ENCODE measurements at regions not wholly inside any gene's neighbourhood (a gene's known extent, or its start where the extent isn't known, plus 50 kb on each side); places are given as distances from the start of the nearest gene placed in this dataset.
A peak's percentile ranks its signal among the peaks of the same experiment; 100 is the strongest.

DNA sequence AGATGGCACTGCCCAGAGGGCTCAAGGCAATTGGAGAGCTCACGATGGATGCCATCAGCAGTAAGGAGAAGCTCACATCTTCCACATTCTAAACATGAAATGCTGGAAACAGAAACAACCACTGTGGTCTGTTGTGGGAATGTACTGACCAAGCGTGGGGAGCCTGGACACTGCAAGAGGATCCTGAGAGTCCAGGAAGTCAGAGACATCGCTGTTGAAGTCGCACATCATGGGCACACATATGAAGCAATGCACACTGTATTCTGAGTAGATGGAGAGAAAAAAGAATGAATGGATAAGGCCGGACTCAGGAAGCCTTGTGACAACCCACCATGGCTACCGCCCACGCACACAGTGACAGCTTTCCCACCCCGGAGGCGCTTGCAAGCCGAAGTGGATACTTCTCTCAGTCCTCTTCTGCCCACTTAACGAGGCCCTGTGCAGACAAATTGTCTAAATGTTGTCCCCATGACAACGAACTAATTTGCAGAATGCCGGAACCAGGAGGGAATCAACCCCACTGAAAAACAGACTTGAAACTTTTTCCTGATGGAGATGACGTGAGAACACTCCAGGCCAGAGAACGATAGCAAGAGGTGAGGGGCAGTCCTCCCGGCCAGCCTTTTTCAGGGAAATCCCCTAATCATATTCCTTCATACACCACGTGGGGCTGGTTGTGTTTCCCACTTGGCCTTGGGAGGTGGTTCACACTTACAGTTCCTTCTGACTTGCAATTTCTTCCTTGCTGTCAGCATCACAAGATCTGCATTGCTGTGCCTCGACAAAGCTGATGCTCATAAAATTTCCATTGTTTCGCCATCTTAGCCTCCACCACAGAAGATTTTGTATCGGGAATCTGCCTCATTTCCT lies 109.6 kb upstream of the SERP2 start:
- no peak for DNase-seq

DNA sequence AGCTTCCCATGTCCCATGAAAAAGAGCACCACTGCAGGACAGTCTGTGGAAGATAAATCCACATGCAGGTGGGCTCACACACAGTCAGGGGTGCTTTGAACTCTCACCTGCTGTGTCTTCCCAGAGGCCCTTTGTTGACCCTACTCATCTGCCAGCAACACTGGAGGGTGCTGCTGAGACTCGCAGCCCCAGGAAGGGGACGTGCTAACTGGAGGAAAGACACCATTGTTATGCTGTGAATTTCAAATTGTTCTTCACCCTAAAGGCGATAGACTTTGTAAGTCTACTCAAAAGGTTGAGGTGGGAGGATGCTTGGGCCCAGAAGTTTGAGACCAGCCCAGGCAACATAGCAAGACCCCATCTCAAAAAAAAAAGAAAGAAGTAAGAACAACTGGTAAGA lies 107.3 kb upstream of the SERP2 start:
- DNase-seq = no peak

DNA sequence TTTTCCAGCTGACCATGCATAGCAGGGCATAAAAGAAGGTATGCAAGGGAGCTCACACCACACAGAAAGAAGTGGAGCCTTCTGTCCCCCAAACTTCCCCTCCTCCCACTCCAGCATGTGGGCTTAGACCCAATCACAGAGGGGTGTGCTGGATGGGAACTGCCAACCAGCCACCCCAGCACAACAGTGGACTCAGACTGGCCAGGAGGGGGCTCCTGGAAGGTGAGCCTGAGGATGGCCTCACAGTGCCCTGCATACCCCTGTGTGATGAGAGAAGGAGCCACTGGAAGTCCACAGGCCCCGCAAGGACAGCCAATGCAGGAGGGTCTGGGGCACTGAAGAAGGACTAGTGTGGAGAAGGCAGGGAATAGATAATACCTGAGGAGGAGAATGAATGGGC lies 106.9 kb upstream of the SERP2 start:
- DNase-seq = no peak

DNA sequence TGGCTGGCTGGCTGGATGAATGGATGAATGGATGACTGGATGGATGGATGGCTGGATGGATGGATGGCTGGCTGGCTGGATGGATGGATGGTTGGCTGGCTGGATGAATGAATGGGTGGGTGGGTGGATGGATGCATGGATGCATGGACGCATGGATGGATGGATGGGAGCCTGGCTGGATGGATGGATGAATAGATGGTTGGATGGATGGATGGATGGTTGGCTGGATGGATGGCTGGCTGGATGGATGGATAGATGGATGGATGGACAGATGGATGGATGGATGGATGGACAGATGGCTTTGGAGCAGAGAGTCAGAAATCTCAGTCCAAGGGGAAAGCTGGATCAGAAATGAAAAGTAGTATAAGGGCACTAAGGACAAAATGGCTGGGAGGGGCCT lies 106.4 kb upstream of the SERP2 start:
- DNase-seq = no peak

DNA sequence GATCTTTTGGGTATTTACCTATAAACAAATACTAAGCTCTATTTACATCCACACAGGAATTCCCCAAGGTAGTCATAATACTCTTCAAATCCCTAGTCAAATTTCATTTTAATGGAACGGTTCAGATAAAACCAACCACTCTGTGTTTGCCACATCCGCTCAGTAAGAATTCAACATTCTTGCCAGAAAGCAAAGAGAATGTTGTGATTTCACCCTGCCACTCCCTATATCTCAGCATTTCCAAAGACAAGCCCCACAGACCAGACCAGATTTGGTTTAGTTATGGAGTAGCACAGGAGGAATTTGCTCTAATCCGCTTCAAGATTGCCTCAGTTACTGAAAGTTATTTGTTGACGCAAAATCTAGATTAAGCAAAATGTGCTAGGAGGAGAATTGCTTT lies 105.6 kb upstream of the SERP2 start:
- no peak for DNase-seq

DNA sequence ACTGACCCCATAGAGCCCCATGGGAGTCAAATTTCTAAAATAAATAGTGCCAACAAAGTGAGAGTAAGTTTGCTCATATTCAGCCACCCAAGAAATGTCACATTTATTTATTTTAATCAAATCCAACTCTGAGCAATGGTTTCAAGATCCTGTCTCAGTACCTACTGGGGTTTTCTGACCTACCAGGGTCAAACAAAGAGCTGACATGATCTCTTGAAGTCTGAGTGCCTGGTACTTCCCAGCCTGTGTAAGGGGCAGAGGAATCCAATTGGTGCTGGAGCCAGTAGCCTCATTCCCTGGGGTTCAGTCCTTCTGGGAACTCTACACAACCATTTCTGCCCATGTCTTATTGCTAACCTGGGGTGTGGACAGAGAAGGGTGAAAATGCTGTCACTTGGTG lies 104.6 kb upstream of the SERP2 start:
- no peak for DNase-seq

DNA sequence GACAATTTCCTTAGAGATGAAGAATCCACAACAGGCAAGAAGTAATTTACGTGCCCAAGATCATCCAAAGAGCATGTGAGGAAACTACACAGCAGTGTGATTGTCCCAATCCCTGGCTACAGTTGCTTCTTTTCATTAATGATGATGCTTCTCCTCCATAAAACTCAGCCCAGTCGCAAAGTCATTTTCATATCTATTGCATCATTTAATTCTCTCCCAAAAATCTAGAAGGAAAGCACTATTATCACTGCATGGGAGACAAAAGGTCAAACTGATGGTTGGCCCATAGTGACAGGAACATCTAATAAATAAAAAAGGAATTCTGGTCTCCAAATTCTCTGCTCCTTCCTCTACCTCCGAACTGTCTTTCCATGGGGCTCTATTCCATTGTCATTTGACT lies 103.5 kb upstream of the SERP2 start:
- DNase-seq = no peak

DNA sequence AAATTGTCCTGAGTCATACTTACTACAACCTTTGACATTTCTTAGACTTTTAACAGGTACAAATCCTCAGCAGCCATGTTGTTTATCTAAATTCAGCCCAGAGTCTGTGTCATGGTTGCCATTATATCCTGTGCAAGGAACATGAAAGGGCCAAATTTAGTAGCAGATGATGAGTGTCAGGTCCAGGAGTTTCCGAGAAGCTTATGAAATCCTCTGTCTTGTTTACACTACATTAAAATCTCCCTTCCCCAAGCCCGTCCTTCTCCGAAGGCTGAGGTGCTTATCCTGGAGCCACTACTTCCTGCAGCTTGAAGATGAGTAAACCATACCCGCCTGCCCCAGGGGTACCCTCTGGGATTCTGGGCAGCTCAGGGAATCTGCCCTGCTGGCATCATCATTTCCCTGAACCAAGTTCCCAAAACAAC lies 102.6 kb upstream of the SERP2 start:
- DNase-seq = no peak

DNA sequence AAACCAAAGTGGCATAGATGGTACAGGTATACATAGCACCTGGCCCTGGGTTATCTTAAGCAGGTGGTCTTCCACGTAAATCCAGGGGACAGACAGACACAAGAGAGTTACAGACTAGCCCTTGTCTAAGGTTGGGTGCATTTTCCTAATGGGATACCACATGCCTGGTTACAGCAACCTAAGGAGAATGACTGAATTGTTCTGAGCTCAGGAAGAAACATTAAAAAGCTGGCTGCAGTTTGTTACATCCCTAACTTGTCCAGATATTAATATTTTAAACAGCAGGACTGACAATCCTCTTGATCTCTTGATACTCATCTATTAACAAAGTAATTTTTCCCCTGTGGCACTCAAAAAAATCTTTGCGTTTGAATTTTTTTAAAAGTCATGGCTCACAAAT lies 102.2 kb upstream of the SERP2 start:
- no peak for DNase-seq

DNA sequence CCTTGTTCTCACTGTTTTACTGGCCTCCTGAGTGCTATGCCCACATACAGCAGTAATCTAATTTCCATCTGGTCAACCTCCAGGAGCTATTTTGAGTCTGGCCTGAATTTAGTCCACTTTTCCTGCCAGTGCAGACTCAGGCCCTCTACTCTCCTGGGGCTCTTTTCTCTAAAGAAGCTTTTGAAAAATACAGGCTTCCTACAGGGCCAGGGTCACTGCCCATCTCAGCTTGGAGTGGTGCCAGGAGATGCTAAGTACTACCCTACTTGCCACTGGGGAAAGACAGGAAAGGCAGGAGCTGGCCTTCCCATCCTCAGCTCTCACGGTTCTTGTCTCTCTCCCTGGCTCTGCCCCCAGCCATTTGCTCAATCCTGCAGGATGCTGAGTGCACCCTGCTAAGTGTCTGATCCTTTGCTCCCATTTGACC lies 101.7 kb upstream of the SERP2 start:
- peak; percentile 36 for DNase-seq

DNA sequence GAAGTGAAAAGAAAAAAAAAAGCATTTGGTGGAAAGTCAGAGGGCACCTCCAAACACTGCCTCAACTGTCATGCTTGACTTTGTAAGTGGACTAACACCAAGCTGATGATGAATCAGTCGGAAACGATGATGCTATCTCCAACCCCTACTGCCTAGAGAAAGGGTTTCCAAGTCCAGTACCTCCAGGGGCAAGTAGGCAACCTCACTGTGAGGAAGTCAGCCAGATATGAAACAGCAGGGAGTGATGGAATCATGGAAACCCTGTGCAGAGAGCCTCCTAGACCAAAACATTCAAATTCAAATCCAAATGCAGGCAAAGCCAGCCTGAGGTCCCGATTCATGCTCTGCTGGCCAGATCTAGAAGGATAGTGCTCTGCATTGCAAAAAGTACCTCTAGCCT lies 100.9 kb upstream of the SERP2 start:
- DNase-seq = no peak

DNA sequence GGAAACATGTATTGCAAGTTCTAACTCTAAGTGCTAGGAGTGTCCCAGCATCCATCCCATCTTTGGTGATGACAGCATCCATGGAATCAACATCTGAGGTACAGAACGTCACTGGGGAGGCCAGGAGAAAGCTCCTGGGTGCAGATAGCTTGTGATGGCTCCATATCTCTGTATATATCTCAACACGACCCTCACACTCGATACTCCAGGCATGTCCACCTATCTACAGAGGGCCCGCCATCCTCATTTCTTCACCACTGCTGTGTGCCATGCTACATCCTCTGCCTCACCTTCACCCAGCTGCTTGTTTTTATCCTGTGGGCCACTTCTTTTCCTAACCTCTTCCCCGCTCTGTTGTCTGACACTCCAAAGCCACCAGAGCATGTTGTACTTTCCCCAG lies 100.4 kb upstream of the SERP2 start:
- DNase-seq = no peak

DNA sequence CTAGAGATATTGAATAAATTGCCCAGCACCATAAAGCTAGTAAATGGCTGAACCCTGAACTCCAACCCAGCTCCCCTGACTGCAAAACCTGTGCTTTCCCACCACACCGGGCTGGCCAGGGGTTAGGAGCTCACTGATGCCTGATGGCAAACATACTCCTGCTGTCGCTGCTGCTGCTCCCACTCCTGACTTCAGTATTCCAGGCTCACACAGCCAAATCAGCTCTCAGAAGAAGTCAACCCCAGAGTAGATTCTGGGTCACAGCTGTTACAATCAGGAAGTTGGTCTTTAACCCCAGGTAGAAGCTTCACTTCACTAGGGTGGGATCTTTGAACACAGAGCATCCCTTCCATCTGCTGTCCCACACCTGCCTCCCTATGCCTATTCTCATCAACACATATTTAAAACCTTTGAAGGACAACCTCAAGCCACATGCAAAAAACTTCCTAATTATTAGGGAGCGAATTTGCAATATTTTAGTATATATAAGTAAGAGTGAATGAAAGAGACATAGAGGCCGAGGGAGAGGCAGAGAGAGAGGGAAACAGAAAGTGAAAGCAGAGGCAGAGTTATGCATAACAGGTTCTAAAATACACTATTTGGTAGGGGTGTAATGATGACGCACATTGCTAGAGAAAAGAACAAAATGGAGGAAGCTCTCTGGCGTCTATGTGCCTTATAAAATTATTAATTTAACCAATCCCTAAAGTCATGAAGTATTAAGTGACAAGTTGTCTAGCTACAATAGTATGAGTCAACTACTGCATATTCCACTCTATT lies 99.4 kb upstream of the SERP2 start:
- DNase-seq = no peak

DNA sequence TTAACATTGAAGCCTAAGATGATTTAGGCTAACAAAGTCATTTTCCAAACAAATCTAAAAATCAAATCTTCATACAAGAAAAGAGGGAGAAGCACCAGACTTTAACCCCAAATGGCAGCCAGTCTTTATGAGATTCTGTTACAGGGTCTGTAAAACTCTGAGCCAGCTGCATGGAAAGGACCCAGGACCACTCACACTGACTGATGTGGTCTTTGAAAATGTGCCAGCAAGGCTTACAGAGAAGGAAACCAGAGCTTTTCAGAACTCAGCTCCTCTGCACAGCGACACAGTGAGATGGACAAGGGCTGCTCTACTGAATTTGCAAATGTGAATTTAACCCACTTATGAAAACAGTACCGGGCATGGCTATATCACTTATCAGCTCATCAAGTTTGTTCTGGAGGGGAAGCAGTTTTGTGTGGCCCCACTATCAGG lies 98.8 kb upstream of the SERP2 start:
- DNase-seq = no peak

DNA sequence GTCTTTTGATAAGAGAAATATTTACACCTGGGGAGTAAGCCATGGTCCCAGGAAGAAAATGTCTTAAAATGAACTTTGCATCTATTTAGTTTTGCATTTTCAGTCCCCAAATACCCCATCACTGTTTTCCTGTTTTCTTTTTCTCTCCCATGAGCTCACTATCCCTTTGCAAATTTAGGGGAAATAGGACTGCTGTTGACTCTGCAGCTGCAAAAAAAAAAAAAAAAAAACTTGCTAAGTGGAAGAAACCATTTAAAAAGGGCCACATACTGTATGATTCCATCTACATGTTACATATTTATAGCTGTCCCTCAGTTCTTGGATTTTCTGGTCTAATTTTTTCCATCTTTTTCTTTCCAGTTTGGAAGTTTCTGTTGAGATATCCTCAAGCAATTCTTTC lies 98.2 kb upstream of the SERP2 start:
- DNase-seq = no peak

DNA sequence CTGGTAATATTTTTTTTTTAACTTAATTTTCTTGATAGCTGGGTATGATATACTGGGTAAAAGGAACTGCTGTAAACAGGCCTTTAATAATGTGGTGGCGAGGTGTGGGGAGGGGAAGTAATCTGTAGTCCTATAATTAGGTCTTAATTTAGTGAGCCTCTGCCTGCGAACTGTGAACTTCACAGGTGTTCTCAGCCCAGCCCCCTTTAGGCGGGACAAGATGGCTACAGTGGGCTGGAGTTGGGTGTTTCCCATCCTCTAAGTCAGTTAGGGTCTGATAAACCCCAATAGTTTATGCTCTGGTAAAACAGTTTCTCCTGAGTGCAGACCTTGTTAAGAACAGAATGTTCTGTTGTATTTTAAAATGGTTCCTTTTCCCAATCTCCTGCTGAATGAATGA lies 97.6 kb upstream of the SERP2 start:
- DNase-seq = no peak

DNA sequence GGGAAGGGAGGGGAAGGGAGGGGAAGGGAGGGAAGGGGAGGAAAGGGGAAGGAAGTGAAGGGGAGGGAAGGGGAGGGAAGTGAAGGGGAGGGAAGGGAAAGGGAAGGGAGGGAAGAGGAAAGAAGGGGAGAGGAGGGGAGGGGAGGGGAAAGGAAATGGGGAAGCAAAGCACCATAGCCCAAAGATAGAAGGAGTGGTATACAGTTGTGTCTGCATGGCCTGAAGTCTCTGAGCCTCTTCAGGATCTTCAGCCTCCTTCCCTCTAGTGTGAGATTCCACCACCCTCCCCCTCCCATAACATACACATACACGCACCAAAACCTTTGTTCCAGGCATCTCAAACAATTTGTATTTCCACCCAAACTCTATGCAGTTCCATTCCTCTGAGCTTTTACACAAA lies 96.2 kb upstream of the SERP2 start:
- DNase-seq = no peak

DNA sequence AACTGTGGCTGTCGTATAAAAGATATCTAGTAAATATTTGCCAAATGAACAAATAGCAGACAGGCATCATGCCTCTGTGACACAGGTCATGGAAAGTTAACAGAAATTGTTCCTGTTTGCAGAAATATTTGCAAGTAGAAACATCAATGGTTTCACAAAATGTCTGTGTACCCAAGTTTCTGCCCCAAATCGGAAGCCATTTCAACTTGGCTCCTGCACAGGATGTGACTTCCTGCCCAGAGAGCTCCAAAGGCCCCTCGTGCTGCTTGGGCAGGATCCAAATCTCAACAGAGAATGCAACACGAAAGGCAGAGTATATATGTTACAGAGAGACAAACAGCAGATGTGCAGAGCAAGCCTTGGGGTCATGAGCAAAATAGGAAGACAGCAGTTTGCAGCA lies 95.5 kb upstream of the SERP2 start:
- no peak for DNase-seq

DNA sequence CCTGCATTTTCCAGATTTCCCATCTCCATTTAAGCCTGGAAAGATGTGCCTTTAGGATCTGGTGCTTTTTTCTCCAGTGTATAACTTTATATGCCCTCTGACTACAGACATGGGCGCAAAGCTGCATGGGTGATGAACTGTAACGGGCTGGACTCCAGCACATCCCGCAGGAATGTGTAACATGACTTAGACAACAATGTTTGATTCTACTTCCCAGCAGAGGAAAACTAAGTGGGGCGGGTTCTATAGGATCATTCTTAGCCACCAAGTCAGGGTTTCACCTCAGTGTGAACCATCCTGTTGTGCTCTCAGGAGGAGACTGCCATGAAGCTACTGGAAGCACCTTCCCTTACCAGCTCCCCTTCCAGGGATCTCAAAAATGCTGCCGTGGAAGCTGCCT lies 93.2 kb upstream of the SERP2 start:
- no peak for DNase-seq

DNA sequence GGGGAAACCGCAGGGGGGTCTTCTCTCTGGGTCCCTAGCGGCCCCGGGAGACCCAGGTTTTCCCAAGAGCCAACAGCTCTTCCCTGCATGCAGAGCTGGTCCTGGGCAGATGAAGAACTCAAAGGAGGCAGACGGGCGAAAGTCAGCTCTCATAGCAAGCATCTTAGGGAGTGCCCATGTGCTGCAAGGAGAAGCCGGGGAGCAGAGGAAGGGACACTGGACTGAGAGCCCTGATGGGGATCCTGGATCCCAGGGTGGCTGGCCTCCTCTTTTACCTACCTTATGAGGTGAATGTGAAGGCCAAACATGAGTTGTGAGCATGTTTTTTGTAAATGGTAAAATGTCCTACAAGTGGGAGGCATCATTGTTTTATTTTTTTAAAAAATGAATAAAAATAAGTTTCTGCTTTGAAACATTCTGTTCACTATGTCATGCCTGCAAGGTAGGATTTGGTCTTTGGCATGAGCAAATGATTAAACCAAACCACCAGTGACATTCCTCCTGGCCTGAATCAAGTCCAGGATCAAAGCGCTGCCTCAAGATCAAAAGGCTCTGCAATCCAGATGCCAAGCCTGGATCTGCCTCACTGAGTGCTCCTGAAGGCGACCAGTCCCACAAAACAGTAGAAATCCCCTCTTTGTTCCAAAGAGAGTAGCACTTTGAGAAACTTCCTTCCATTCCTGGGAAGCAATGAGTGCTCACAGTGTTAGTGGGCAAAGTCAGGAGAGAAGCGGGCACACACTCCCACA lies 92.2 kb upstream of the SERP2 start:
- DNase-seq = no peak

DNA sequence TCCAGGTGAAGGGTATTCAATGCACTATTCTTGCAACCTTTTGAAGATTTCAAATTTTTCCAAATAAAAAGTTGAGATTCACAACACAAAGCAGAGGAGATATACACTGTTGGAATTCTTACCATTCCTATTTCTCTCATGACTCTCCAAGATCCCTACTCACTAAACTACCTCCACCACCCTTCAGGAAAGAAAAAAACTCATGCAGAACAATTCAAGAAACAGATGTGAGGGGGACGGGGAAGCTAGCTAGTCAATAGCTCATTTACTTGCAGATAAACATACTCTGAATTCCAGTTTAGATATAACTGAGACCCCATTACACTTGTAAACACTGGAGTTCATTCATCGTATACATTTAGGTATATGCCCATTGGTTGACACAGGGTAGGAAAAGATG lies 90.0 kb upstream of the SERP2 start:
- DNase-seq = no peak

DNA sequence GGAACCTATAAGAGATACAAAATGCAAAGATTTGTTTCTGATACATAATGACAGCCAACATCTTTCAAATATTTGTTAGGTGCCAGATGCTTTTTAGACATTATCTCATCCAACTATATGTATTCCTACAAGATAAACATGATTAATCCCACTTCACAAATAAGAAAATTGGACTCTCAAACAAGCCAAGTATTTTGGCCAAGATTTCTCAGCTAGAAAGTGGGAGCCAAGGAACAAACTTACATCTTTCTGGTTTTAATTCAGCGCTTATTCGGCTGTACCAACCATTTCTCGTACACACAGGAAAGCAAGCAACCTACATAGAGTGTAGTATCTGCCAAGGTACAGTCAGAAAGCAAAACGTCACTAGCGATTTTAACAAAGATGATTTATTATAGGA lies 85.7 kb upstream of the SERP2 start:
- DNase-seq = no peak

DNA sequence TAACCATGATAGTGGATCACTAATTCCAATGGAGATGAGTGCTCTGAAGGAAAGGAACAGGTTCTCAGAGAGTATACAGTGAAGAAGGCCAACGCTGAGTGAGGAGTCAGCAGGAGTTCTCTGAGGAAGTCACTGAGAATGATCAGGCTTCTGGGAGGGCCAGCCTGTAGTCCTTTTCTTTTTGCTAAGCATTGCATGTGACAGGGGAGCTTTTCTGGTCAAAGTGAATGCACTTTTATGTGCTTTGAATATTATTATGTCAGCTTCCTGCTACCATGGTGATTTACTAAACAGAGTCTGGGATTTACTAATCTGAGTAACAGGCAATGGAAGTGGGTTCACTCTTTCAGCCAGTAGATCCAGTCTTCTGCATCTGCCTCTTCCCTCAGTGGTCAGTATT lies 81.1 kb upstream of the SERP2 start:
- DNase-seq = no peak

DNA sequence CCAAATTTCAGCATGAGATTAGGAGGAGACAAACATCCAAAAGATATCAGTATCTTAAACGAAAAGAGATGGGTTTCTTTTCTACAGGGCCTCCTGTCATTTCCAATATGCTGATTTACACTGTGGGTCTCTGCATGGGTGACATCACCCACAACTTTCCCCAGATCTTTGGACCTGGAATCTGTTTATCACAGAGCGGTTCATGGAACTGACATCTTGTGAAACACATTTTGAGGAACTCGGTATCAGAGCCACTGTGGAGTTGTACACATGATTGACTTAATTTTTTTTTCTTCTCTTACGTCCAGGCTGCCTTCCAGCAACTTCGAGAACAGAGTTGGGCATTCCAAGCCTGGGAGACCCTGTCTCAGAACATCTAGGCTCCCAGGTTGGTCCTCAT lies 80.2 kb upstream of the SERP2 start:
- DNase-seq = no peak
